ENCODE measurements at regions not wholly inside any gene's neighbourhood (a gene's known extent, or its start where the extent isn't known, plus 50 kb on each side); places are given as distances from the start of the nearest gene placed in this dataset.

- Histone ChIP-seq H3K79me2 (ENCODE audit: insufficient read depth, low read length) (no peaks in the 10 kb centered on the region), H3K4me2 (ENCODE audit: insufficient read depth, low read length) (no peak overlapping the region), H3K36me3 (ENCODE audit: insufficient read depth, low read length) (no peaks in the 10 kb centered on the region), H3K4me3 (ENCODE audit: insufficient read depth, low read length) (no peak overlapping the region), H3K27me3 (ENCODE audit: insufficient read depth, low read length) (no peaks in the 10 kb centered on the region), H4K20me1 (ENCODE audit: insufficient read depth, low read length) (no peaks in the 10 kb centered on the region), H3K27ac (ENCODE audit: low read depth, low read length) (no peak overlapping the region), H3K4me1 (ENCODE audit: insufficient read depth, low read length) (no peaks in the 10 kb centered on the region), H3K9me3 (ENCODE audit: low read depth, low read length) (peaks cover 2% of the 10 kb centered on the region), H2AFZ (ENCODE audit: low read length) (no peak overlapping the region)
- no peak for TF ChIP-seq CTCF (IDR thresholded peaks at IDR 0.05; ENCODE audit: extremely low read depth, low read depth, low read length)
- DNase-seq (ENCODE audit: insufficient read length, low spot score, missing footprints): no peak
These were observed 622.2 kb downstream of the POM121L12 start for GRCh38 chr7:53657586-53657985.

- H4K20me1 ChIP-seq (ENCODE audit: insufficient read depth, low read length): no peaks in the 10 kb centered on the region
- H3K9me3 ChIP-seq (ENCODE audit: low read depth, low read length): no peaks in the 10 kb centered on the region
- no peak overlapping the region for H2AFZ ChIP-seq (ENCODE audit: low read length)
- DNase-seq (ENCODE audit: insufficient read length, low spot score, missing footprints): no peak
- no peak for TF ChIP-seq CTCF (IDR thresholded peaks at IDR 0.05; ENCODE audit: extremely low read depth, low read depth, low read length)
- H3K4me3 ChIP-seq (ENCODE audit: insufficient read depth, low read length): no peak overlapping the region
- no peak overlapping the region for H3K4me2 ChIP-seq (ENCODE audit: insufficient read depth, low read length)
- H3K36me3 ChIP-seq (ENCODE audit: insufficient read depth, low read length): no peaks in the 10 kb centered on the region
- H3K4me1 ChIP-seq (ENCODE audit: insufficient read depth, low read length): no peaks in the 10 kb centered on the region
- H3K27me3 ChIP-seq (ENCODE audit: insufficient read depth, low read length): no peaks in the 10 kb centered on the region
- no peak overlapping the region for H3K27ac ChIP-seq (ENCODE audit: low read depth, low read length)
- no peaks in the 10 kb centered on the region for H3K79me2 ChIP-seq (ENCODE audit: insufficient read depth, low read length)
These were observed 623.5 kb downstream of the POM121L12 start for GRCh38 chr7:53658951-53659350.

- no peaks in the 10 kb centered on the region for H3K36me3 ChIP-seq (ENCODE audit: insufficient read depth, low read length)
- no peak overlapping the region for H3K4me2 ChIP-seq (ENCODE audit: insufficient read depth, low read length)
- H2AFZ ChIP-seq (ENCODE audit: low read length): no peak overlapping the region
- H3K79me2 ChIP-seq (ENCODE audit: insufficient read depth, low read length): no peaks in the 10 kb centered on the region
- no peak for TF ChIP-seq CTCF (IDR thresholded peaks at IDR 0.05; ENCODE audit: extremely low read depth, low read depth, low read length)
- no peak overlapping the region for H3K27ac ChIP-seq (ENCODE audit: low read depth, low read length)
- no peaks in the 10 kb centered on the region for H3K9me3 ChIP-seq (ENCODE audit: low read depth, low read length)
- no peaks in the 10 kb centered on the region for H4K20me1 ChIP-seq (ENCODE audit: insufficient read depth, low read length)
- H3K4me1 ChIP-seq (ENCODE audit: insufficient read depth, low read length): no peaks in the 10 kb centered on the region
- H3K4me3 ChIP-seq (ENCODE audit: insufficient read depth, low read length): no peak overlapping the region
- H3K27me3 ChIP-seq (ENCODE audit: insufficient read depth, low read length): no peaks in the 10 kb centered on the region
- no peak for DNase-seq (ENCODE audit: insufficient read length, low spot score, missing footprints)
These were observed 626.3 kb downstream of the POM121L12 start for GRCh38 chr7:53661645-53662217.

GRCh38 chr7:53672681-53673080 lies 637.2 kb downstream of the POM121L12 start:
- no peak overlapping the region for H3K4me2 ChIP-seq (ENCODE audit: insufficient read depth, low read length)

More at GRCh38 chr7:53672681-53673080, 637.2 kb downstream of the POM121L12 start:
- no peaks in the 10 kb centered on the region for H3K4me1 ChIP-seq (ENCODE audit: insufficient read depth, low read length)
- no peaks in the 10 kb centered on the region for H3K9me3 ChIP-seq (ENCODE audit: low read depth, low read length)
- H4K20me1 ChIP-seq (ENCODE audit: insufficient read depth, low read length): no peaks in the 10 kb centered on the region
- no peaks in the 10 kb centered on the region for H3K36me3 ChIP-seq (ENCODE audit: insufficient read depth, low read length)
- TF ChIP-seq CTCF (IDR thresholded peaks at IDR 0.05; ENCODE audit: extremely low read depth, low read depth, low read length): no peak
- no peaks in the 10 kb centered on the region for H3K79me2 ChIP-seq (ENCODE audit: insufficient read depth, low read length)
- no peak overlapping the region for H3K4me3 ChIP-seq (ENCODE audit: insufficient read depth, low read length)
- no peak overlapping the region for H3K27ac ChIP-seq (ENCODE audit: low read depth, low read length)
- no peak overlapping the region for H2AFZ ChIP-seq (ENCODE audit: low read length)
- H3K27me3 ChIP-seq (ENCODE audit: insufficient read depth, low read length): no peaks in the 10 kb centered on the region
- DNase-seq (ENCODE audit: insufficient read length, low spot score, missing footprints): no peak
